CD4-positive, alpha-beta memory T cell (primary cell): ENCODE measurements at regions not wholly inside any gene's neighbourhood (a gene's known extent, or its start where the extent isn't known, plus 50 kb on each side); places are given as distances from the start of the nearest gene placed in this dataset.

Source experiments
- CTCF ChIA-PET: fragments of 350-600 bp; sonication (Branson Sonifier 250); formaldehyde crosslinking; loops from one replicate; lab custom pipeline; 2021; ENCODE audit warnings: inconsistent platforms; ENCODE audit not compliant: partially characterized antibody; lab: Charles Lee
- POLR2A ChIA-PET: fragments of 350-600 bp; sonication (Branson Sonifier 250); formaldehyde crosslinking; loops from one replicate; lab custom pipeline; 2021; ENCODE audit not compliant: partially characterized antibody; lab: Charles Lee
- DNase-seq, 5 donors: peaks; one replicate each; pipeline versions ENCODE4 v3.0.0 to v3.0.0-alpha.2; 2020 to 2022; ENCODE audit warnings: mixed read lengths in 1 of 5
- H3K27ac ChIP-seq: one replicate; pipeline ENCODE4 v1.7.0; 2013; ENCODE audit warnings: low read depth, low read length
- H3K27me3 ChIP-seq: 2 replicates; pipeline ENCODE4 v1.7.0; 2013; ENCODE audit warnings: mild to moderate bottlenecking, low read length, moderate library complexity; ENCODE audit not compliant: insufficient read depth
- H3K36me3 ChIP-seq: 2 replicates; pipeline ENCODE4 v1.7.0; 2013; ENCODE audit warnings: mild to moderate bottlenecking, low read length, moderate library complexity; ENCODE audit not compliant: insufficient read depth
- H3K4me1 ChIP-seq: 2 replicates; pipeline ENCODE4 v1.7.0; 2013; ENCODE audit warnings: mild to moderate bottlenecking, low read length, moderate library complexity; ENCODE audit not compliant: insufficient read depth
- H3K4me3 ChIP-seq, 2 donors: one replicate each; pipeline ENCODE4 v1.7.0; 2013; ENCODE audit warnings: low read length in 2 of 2, mild to moderate bottlenecking in 1 of 2
- H3K9me3 ChIP-seq, 2 donors: one replicate each; pipeline ENCODE4 v1.7.0; 2013; ENCODE audit warnings: low read length in 2 of 2, control low read depth in 1 of 2; ENCODE audit not compliant: control insufficient read depth in 1 of 2
- H3K27ac Mint-ChIP-seq, 7 donors: one replicate each; pipeline ENCODE4 v1.8.0; 2020 to 2021; ENCODE audit warnings: mixed read lengths in 7 of 7, mild to moderate bottlenecking in 6 of 7, inconsistent platforms in 3 of 7, moderate library complexity in 3 of 7
- H3K27me3 Mint-ChIP-seq, 2 donors: one replicate each; pipeline ENCODE4 v1.8.0; 2020 to 2021; ENCODE audit warnings: mixed read lengths in 2 of 2
- H3K36me3 Mint-ChIP-seq, 2 donors: one replicate each; pipeline ENCODE4 v1.8.0; 2020 to 2021; ENCODE audit warnings: mixed read lengths in 2 of 2, inconsistent platforms in 1 of 2, mild to moderate bottlenecking in 1 of 2
- H3K4me1 Mint-ChIP-seq, 4 donors: one replicate each; pipeline ENCODE4 v1.8.0; 2020 to 2021; ENCODE audit warnings: mixed read lengths in 4 of 4, mild to moderate bottlenecking in 1 of 4
- H3K4me3 Mint-ChIP-seq, 8 donors: one replicate each; pipeline ENCODE4 v1.8.0; 2020 to 2021; ENCODE audit warnings: mixed read lengths in 8 of 8, mild to moderate bottlenecking in 7 of 8, moderate library complexity in 6 of 8, inconsistent platforms in 3 of 8
- H3K9me3 Mint-ChIP-seq, 8 donors: one replicate each; pipeline ENCODE4 v1.8.0; 2020 to 2021; ENCODE audit warnings: mixed read lengths in 8 of 8, mild to moderate bottlenecking in 5 of 8, inconsistent platforms in 3 of 8, moderate library complexity in 1 of 8
- intact Hi-C: fragments of 100-400 bp; cut with micrococcal nuclease; formaldehyde crosslinking; loops from one replicate; pipeline ENCODE4 v1.15.1; 2023

DNA sequence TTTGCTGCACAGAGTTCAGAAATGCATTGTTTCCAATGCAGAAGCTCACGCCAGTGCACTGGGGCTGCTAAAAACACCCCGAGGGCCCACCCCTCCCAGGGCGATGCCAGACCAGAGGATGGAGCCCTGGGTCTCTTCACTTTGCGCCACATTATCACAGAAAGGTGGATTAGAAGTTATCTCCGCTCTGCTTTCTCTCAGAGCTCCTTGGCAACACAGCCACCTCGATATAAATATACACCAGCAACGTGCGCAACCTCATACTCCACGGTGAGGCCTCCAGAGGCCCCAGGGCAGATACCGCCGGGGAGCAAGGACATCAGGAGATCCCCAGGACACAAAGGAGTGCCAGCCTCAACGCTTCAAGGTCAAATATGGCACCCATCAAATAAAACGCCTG lies 121.0 kb upstream of the TBX20 start:
- Histone ChIP-seq H3K4me3 (no peak overlapping the region), H3K4me1 (no peaks in the 10 kb centered on the region), H3K27ac (no peak overlapping the region), H3K36me3 (no peaks in the 10 kb centered on the region), H3K9me3 (no peaks in the 10 kb centered on the region), H3K27me3 (no peaks in the 10 kb centered on the region)
- CTCF ChIA-PET: no interaction called here
- POLR2A ChIA-PET: no interaction called here
- intact Hi-C loops: no loop called here
- Mint-ChIP-seq H3K4me1 (no peaks in the 10 kb centered on the region), H3K27ac (no peak overlapping the region), H3K9me3 (peaks cover 0 to 7% (median 0%) of the 10 kb centered on the region in 8 donors), H3K36me3 (no peaks in the 10 kb centered on the region), H3K27me3 (peaks cover 7 to 8% of the 10 kb centered on the region in 2 donors), H3K4me3 (no peak overlapping the region)
- no peak for DNase-seq

DNA sequence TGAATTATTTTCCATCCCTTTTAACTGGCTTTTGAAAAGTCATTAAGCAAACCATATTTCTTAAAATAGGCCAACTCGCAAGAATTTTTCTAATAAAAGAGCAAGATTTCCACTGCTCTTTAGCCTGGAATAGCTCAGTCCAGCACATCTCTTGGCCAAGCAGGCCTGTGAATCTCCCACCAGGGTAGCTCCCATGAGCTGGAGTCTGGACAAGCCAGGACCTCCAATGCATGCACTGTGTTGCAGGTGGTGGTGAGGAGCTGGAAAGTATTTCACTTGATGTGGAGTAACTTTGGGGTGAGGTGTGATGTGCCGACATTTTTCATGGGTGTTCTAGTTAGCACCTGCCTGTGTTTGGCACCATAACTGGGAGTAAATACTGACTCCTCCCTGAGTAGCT lies 117.3 kb upstream of the TBX20 start:
- intact Hi-C loops: no loop called here
- Mint-ChIP-seq H3K36me3 (no peaks in the 10 kb centered on the region), H3K4me1 (no peaks in the 10 kb centered on the region)

DNA sequence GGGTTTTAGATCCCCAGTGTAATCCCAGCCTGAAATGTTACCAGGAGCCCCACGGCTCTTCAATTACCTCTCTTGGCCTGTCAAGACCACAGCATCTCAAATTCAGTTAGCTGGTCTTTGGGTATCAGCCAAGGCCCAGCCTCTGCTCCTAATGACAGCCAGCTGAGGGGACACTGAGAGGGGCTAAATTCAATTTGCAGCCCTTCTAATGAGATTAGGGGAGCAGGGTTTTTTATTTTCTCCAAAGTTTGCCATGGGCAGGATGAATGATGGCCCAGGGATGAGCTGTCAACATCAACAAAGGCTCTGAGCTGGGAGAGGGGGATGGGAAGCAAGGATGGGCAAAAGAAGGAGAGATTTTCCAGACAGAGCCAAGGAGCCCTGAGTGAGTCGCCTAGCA lies 116.8 kb upstream of the TBX20 start:
- no peak overlapping the region for H3K4me3 Mint-ChIP-seq
- no peaks in the 10 kb centered on the region for H3K36me3 ChIP-seq
- POLR2A ChIA-PET: no interaction called here
- H3K27me3 ChIP-seq: no peaks in the 10 kb centered on the region
- CTCF ChIA-PET: no interaction called here
- intact Hi-C loops: no loop called here
- H3K4me3 ChIP-seq: no peak overlapping the region
- peaks cover 0 to 7% (median 0%) of the 10 kb centered on the region in 8 donors for H3K9me3 Mint-ChIP-seq
- no peak overlapping the region for H3K27ac ChIP-seq
- H3K9me3 ChIP-seq: no peaks in the 10 kb centered on the region
- no peaks in the 10 kb centered on the region for H3K4me1 Mint-ChIP-seq
- no peak overlapping the region for H3K27ac Mint-ChIP-seq
- no peaks in the 10 kb centered on the region for H3K4me1 ChIP-seq
- peaks cover under 1 to 4% of the 10 kb centered on the region in 2 donors for H3K27me3 Mint-ChIP-seq
- no peaks in the 10 kb centered on the region for H3K36me3 Mint-ChIP-seq
- DNase-seq: no peak

More for the DNA sequence above, 117.3 kb upstream of the TBX20 start:
- Histone ChIP-seq H3K4me1 (no peaks in the 10 kb centered on the region), H3K4me3 (no peak overlapping the region), H3K36me3 (no peaks in the 10 kb centered on the region), H3K27me3 (no peaks in the 10 kb centered on the region), H3K27ac (no peak overlapping the region), H3K9me3 (no peaks in the 10 kb centered on the region)
- no peak overlapping the region for H3K4me3 Mint-ChIP-seq
- H3K27me3 Mint-ChIP-seq: peaks cover 4% of the 10 kb centered on the region in 2 donors
- POLR2A ChIA-PET: no interaction called here
- CTCF ChIA-PET: no interaction called here
- no peak for DNase-seq
- peaks cover 0 to 7% (median 0%) of the 10 kb centered on the region in 8 donors for H3K9me3 Mint-ChIP-seq
- no peak overlapping the region for H3K27ac Mint-ChIP-seq

DNA sequence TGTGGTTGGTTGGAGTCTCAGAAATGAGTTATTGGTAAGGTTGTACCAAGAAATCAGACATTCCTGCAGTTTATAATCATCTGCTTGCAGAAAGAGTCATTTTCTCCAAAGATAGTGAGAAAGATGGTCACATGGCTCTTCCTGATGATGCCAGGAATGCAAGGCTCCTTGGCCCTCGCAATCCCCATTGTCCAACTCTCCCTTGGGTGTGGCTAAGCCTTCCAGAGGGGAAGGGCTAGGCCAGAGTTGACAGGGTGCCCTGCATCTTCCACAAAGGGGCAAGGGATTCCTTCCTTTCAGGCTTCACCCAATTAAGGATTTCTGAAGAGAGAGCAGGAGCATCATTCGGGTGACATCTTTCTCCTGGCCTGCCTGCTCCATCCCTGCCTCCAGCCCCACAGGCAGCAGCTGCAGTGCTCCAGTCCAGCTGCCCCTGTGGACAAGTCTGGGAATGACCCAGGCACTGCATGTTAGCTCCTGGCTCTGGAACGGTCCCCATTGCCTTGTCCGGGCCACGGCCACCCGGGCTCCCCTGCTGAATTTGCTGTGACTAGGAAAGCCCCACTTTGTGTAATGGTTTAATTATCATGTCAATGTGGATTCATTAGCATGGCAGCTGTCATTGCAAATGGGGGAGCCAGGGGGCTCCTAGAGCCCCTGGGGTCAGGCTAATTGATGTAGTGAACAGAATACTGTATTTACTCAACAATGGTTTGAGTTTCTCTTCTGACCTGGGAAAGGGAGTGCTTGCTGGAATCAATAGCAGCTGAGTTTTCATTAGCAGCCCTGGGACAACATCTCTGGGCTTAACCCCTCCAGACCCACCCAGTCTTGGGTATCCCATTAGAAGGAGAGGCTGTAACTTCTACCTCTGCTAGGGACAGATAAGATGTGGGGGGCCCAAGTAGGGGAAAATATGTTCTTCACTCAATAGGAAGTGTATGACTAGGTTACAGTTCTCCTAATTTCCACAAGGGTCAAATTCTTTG lies 112.6 kb upstream of the TBX20 start:
- ChIA-PET CTCF (no interaction called here), POLR2A (no interaction called here)
- H3K36me3 Mint-ChIP-seq: no peaks in the 10 kb centered on the region
- Histone ChIP-seq H3K9me3 (no peaks in the 10 kb centered on the region), H3K4me3 (no peak overlapping the region), H3K4me1 (no peaks in the 10 kb centered on the region), H3K36me3 (no peaks in the 10 kb centered on the region), H3K27ac (no peak overlapping the region), H3K27me3 (no peaks in the 10 kb centered on the region)
- intact Hi-C loops: no loop called here
- no peak overlapping the region for H3K4me3 Mint-ChIP-seq
- no peak overlapping the region for H3K27ac Mint-ChIP-seq
- DNase-seq: no peak
- H3K27me3 Mint-ChIP-seq: no peaks in the 10 kb centered on the region
- H3K9me3 Mint-ChIP-seq: peaks cover 0 to 3% (median 0%) of the 10 kb centered on the region in 8 donors
- H3K4me1 Mint-ChIP-seq: no peaks in the 10 kb centered on the region

DNA sequence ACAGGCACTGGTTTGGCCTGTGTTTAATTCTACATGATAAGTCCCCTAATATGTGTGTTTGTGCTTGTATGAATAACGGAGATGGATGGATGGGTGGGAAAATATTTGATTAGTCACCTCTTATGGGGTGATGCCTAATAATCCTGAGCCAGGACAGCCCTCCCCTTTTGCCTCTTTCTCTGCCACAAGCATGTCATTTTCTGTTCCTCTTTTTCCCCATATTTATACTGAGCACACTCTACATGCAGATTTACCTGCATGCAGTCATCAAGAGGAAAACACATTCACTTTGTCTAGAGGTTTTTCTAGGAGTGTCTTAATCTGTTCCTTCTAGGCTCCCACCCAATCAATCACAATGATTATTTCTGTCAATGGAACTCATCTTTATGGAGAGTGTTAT lies 111.6 kb upstream of the TBX20 start:
- intact Hi-C loops: no loop called here
- H3K36me3 ChIP-seq: no peaks in the 10 kb centered on the region
- Mint-ChIP-seq H3K27ac (no peak overlapping the region), H3K27me3 (peaks cover 0 to 3% of the 10 kb centered on the region in 2 donors), H3K4me1 (no peaks in the 10 kb centered on the region), H3K36me3 (no peaks in the 10 kb centered on the region), H3K4me3 (no peak overlapping the region), H3K9me3 (peaks cover 0 to 3% (median 0%) of the 10 kb centered on the region in 8 donors)
- ChIA-PET CTCF (no interaction called here), POLR2A (no interaction called here)
- no peak overlapping the region for H3K4me3 ChIP-seq
- H3K27ac ChIP-seq: no peak overlapping the region
- H3K9me3 ChIP-seq: no peaks in the 10 kb centered on the region
- no peak for DNase-seq
- no peaks in the 10 kb centered on the region for H3K27me3 ChIP-seq
- H3K4me1 ChIP-seq: no peaks in the 10 kb centered on the region

DNA sequence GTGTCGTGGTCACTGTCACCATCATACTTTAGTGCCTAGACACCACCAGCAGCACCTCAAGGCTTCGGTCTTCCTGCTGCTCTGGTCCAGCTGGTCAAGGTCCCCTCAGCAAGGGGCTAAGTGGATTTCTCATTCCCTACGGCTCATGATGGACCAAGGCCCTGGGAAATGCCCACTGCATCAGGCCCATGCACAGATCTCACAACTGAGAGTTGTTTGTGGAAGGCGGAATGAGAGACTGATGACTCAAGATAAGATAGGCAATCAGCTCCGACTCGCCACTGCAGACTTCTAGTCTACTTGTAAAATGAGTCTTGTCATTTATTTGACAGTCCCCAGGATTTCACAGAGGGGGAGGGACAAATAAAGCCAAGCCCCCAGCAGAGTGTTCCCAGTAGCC lies 108.4 kb upstream of the TBX20 start:
- Histone ChIP-seq H3K36me3 (no peaks in the 10 kb centered on the region), H3K27me3 (no peaks in the 10 kb centered on the region), H3K4me3 (no peak overlapping the region), H3K9me3 (no peaks in the 10 kb centered on the region), H3K27ac (no peak overlapping the region), H3K4me1 (no peaks in the 10 kb centered on the region)
- intact Hi-C loops: no loop called here
- ChIA-PET POLR2A (no interaction called here), CTCF (no interaction called here)
- H3K9me3 Mint-ChIP-seq: peaks cover 0 to 3% (median 0%) of the 10 kb centered on the region in 8 donors
- no peak overlapping the region for H3K4me3 Mint-ChIP-seq
- H3K27ac Mint-ChIP-seq: no peak overlapping the region
- H3K27me3 Mint-ChIP-seq: peaks cover 0 to 3% of the 10 kb centered on the region in 2 donors
- no peaks in the 10 kb centered on the region for H3K4me1 Mint-ChIP-seq
- no peak for DNase-seq
- no peaks in the 10 kb centered on the region for H3K36me3 Mint-ChIP-seq

DNA sequence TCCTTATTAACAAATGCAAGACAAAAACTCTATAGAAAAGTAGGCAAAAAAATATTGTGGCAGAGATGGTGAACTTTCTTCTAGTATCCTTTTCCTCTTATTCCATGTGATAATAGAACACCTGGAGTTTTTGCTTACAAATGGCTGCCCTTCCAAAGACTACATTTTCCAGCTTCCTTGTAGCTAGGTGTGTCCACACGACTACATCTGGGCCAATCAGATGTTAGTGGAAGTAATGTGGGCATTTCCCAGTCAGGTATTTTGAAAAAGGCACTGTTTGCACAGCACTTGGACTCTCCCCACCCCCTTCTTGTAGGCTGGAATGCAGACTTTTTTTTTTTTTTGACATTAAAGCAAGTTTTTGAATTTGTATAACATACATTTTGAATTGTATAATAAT lies 105.5 kb upstream of the TBX20 start:
- H3K27ac ChIP-seq: no peak overlapping the region
- Mint-ChIP-seq H3K36me3 (no peaks in the 10 kb centered on the region), H3K4me1 (no peaks in the 10 kb centered on the region), H3K27ac (no peak overlapping the region), H3K9me3 (no peaks in the 10 kb centered on the region), H3K27me3 (peaks cover 3 to 5% of the 10 kb centered on the region in 2 donors), H3K4me3 (no peak overlapping the region)
- ChIA-PET POLR2A (no interaction called here), CTCF (no interaction called here)
- no peak for DNase-seq
- no peaks in the 10 kb centered on the region for H3K27me3 ChIP-seq
- intact Hi-C loops: no loop called here
- H3K4me3 ChIP-seq: no peak overlapping the region
- H3K4me1 ChIP-seq: no peaks in the 10 kb centered on the region
- no peaks in the 10 kb centered on the region for H3K36me3 ChIP-seq
- no peaks in the 10 kb centered on the region for H3K9me3 ChIP-seq
